HCT116 (cell line): ENCODE measurements at regions not wholly inside any gene's neighbourhood (a gene's known extent, or its start where the extent isn't known, plus 50 kb on each side); places are given as distances from the start of the nearest gene placed in this dataset.

ENCODE experiments used
- ATAC-seq: fragments of 200-7000 bp; cut with Tn5 transposase; 2 replicates; pipeline ENCODE4 v1.9.1; 2020; ENCODE audit warnings: mild to moderate bottlenecking, moderate library complexity
- BruUV-seq: library from RNA; stranded (reverse); fragments of 400-500 nt; replicated peaks from 2 replicates; lab custom pipeline; 2021; lab: Mats Ljungman, UMichigan
- CTCF ChIA-PET: fragments of 300-600 bp; sonication (Branson Sonifier 250); formaldehyde crosslinking; loops from one replicate; lab custom pipeline; 2021; ENCODE audit warnings: antibody characterized with exemption; lab: Charles Lee
- POLR2A ChIA-PET: fragments of 300-600, 350-600 bp; sonication (Branson Sonifier 250); formaldehyde crosslinking; loops from one replicate; lab custom pipeline; 2021; ENCODE audit warnings: antibody characterized with exemption; lab: Charles Lee
- RAD21 ChIA-PET, 2 experiments: fragments of 300-600 bp; sonication (Branson Sonifier 250); formaldehyde crosslinking; loops; one replicate each; lab custom pipeline; 2023; ENCODE audit warnings: low total read pairs in 2 of 2; ENCODE audit not compliant: uncharacterized antibody in 2 of 2, unreplicated experiment in 2 of 2, low non-redundant PET in 1 of 2; lab: Charles Lee
- DNase-seq: peaks from one replicate; pipeline ENCODE4 v3.0.0-alpha.2; 2010; ENCODE audit warnings: low read depth, low spot score
- H2AFZ ChIP-seq: fragments of 200-600 bp; shearing (Covaris generic), sonication (generic); 2 replicates; pipeline ENCODE4 v1.6.1; 2017; ENCODE audit warnings: low read depth, mixed run types, mixed read lengths, antibody characterized with exemption, low read length; ENCODE audit not compliant: poor library complexity, severe bottlenecking
- H3K27ac ChIP-seq: 2 replicates; pipeline ENCODE4 v1.5.1; 2012; ENCODE audit warnings: low read depth, low read length
- H3K27me3 ChIP-seq: fragments of 200-600 bp; sonication (generic); 2 replicates; pipeline ENCODE4 v1.6.1; 2016; ENCODE audit warnings: mixed run types, low read length, mixed read lengths; ENCODE audit not compliant: insufficient read depth
- H3K36me3 ChIP-seq, 2 experiments: fragments of 200-500 bp in 1 of 2; fragments of 200-600 bp in 1 of 2; sonication (Bioruptor generic) in 1 of 2; sonication (generic) in 1 of 2; 2 replicates each; pipeline versions ENCODE4 v1.5.1 to v1.6.1; 2014 to 2016; ENCODE audit warnings: low read length in 2 of 2, inconsistent platforms in 1 of 2, mixed read lengths in 1 of 2, mixed run types in 1 of 2; ENCODE audit not compliant: insufficient read depth in 2 of 2, control insufficient read depth in 1 of 2
- H3K4me1 ChIP-seq, 2 experiments: fragments of 200-600 bp in 1 of 2; sonication (generic) in 1 of 2; 2 replicates each; pipeline versions ENCODE4 v1.5.1 to v1.6.1; 2012 to 2017; ENCODE audit warnings: low read length in 2 of 2, inconsistent platforms in 1 of 2, mild to moderate bottlenecking in 1 of 2, mixed read lengths in 1 of 2, mixed run types in 1 of 2, moderate library complexity in 1 of 2; ENCODE audit not compliant: insufficient read depth in 2 of 2, control insufficient read depth in 1 of 2
- H3K4me2 ChIP-seq: fragments of 200-600 bp; sonication (generic); 2 replicates; pipeline ENCODE4 v1.6.1; 2017; ENCODE audit warnings: mixed run types, low read length, mixed read lengths
- H3K4me3 ChIP-seq, 2 experiments: fragments of 200-600 bp in 1 of 2; sonication (generic) in 1 of 2; replicated peaks in 1 of 2; 2 replicates each; pipeline ENCODE4 v1.5.1; 2011 to 2016; ENCODE audit warnings: low read length in 2 of 2, control low read depth in 1 of 2, low read depth in 1 of 2, mild to moderate bottlenecking in 1 of 2, mixed read lengths in 1 of 2, mixed run types in 1 of 2
- H3K79me2 ChIP-seq: fragments of 200-600 bp; sonication (generic); 2 replicates; pipeline ENCODE4 v1.6.1; 2017; ENCODE audit warnings: mild to moderate bottlenecking, mixed run types, low read length, moderate library complexity, mixed read lengths; ENCODE audit not compliant: insufficient read depth
- H3K9ac ChIP-seq: fragments of 200-600 bp; sonication (generic); 2 replicates; pipeline ENCODE4 v1.6.1; 2016; ENCODE audit warnings: low read length, mixed read lengths
- H3K9me2 ChIP-seq: fragments of 200-600 bp; sonication (generic), shearing (Covaris generic); 2 replicates; pipeline ENCODE4 v1.6.1; 2017; ENCODE audit warnings: mixed run types, mild to moderate bottlenecking, moderate library complexity; ENCODE audit not compliant: insufficient read depth
- H3K9me3 ChIP-seq, 2 experiments: fragments of 200-500 bp in 1 of 2; fragments of 200-600 bp in 1 of 2; sonication (Bioruptor generic) in 1 of 2; sonication (generic) in 1 of 2; 2 replicates each; pipeline ENCODE4 v1.6.1; 2014 to 2017; ENCODE audit warnings: low read length in 2 of 2, mixed read lengths in 2 of 2, inconsistent platforms in 1 of 2, low read depth in 1 of 2, mild to moderate bottlenecking in 1 of 2, mixed run types in 1 of 2, moderate library complexity in 1 of 2; ENCODE audit not compliant: control insufficient read depth in 1 of 2, insufficient read depth in 1 of 2
- H4K20me1 ChIP-seq: fragments of 200-600 bp; sonication (generic), shearing (Covaris generic); 2 replicates; pipeline ENCODE4 v1.6.1; 2017; ENCODE audit warnings: mixed run types, mild to moderate bottlenecking, moderate library complexity; ENCODE audit not compliant: insufficient read depth
- CEBPB ChIP-seq: IDR thresholded peaks from 2 replicates; pipeline ENCODE4 v1.6.1; 2012; ENCODE audit warnings: low read depth
- EGR1 ChIP-seq: IDR thresholded peaks from 2 replicates; pipeline ENCODE4 v1.6.1; 2012; ENCODE audit warnings: low read depth
- EZH2phosphoT487 ChIP-seq: fragments of 200-600 bp; IDR thresholded peaks from 2 replicates; pipeline ENCODE4 v1.6.1; 2018; ENCODE audit warnings: antibody characterized with exemption, borderline replicate concordance
- FOSL1 ChIP-seq: IDR thresholded peaks from 2 replicates; pipeline ENCODE4 v1.6.1; 2012; ENCODE audit warnings: low read depth
- SIN3A ChIP-seq: IDR thresholded peaks from 2 replicates; pipeline ENCODE4 v1.6.1; 2012; ENCODE audit warnings: low read depth
- SP1 ChIP-seq: IDR thresholded peaks from 2 replicates; pipeline ENCODE4 v1.6.1; 2012; ENCODE audit warnings: low read depth
- SRF ChIP-seq: IDR thresholded peaks from 2 replicates; pipeline ENCODE4 v1.6.1; 2012; ENCODE audit warnings: low read depth
- ZFX ChIP-seq: fragments of 450-650 bp; IDR thresholded peaks from 2 replicates; pipeline ENCODE4 v1.6.1; 2017
- intact Hi-C: fragments of 100-400 bp; cut with micrococcal nuclease; formaldehyde crosslinking; loops from 2 replicates; pipeline ENCODE4 v1.10.0; 2022
- TF ChIP-seq, protein P1 (sequence below): IDR thresholded peaks from 2 replicates; pipeline ENCODE4 v1.6.1; 2012; ENCODE audit warnings: low read depth
- TF ChIP-seq, protein P2 (sequence below): IDR thresholded peaks from 2 replicates; pipeline ENCODE4 v1.6.1; 2012

DNA sequence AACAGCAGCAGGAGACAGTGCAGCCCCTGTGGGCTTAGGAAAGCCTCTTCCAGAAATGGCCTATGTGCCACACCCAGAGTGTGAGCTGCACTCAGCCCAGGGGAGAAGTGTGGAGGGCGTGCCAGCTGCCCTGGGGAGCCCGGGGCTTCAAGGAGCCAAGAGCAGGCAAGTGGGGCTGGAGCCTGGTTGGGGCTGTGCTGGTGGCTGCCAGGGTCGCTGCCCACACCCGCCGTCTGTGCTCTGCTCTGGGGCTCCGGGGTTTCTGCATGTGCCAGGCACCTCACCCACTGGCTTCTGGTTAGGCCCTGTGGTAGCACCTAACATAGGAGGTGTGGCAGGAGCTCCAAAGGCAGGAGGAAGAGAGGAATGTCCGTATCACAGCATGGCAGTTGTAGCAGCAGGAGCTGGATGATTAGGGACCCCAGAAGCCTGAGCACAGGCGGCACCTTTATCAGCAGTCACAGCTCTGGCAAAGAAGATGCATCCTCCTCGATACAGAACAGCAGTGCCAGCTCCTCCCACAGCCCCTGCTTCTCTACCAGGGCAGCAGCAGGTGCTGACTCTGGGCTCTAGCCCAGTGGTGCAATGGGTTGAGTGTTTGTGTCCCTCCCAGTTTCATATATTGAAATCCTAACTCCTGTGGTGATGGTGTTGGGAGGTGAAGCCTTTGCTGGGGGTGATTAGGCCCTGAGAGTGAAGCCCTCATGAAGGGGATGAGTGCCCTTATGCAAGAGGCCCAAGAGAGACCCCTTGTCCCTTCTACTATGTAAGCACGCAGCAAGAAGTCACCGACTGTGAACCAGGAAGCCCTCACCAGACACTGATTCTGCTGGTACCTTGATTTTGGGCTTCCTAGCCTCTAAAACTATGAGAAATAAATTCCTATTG, 70.0 kb upstream of the KLF13 start (continued):
- TF ChIP-seq, protein P1, sequence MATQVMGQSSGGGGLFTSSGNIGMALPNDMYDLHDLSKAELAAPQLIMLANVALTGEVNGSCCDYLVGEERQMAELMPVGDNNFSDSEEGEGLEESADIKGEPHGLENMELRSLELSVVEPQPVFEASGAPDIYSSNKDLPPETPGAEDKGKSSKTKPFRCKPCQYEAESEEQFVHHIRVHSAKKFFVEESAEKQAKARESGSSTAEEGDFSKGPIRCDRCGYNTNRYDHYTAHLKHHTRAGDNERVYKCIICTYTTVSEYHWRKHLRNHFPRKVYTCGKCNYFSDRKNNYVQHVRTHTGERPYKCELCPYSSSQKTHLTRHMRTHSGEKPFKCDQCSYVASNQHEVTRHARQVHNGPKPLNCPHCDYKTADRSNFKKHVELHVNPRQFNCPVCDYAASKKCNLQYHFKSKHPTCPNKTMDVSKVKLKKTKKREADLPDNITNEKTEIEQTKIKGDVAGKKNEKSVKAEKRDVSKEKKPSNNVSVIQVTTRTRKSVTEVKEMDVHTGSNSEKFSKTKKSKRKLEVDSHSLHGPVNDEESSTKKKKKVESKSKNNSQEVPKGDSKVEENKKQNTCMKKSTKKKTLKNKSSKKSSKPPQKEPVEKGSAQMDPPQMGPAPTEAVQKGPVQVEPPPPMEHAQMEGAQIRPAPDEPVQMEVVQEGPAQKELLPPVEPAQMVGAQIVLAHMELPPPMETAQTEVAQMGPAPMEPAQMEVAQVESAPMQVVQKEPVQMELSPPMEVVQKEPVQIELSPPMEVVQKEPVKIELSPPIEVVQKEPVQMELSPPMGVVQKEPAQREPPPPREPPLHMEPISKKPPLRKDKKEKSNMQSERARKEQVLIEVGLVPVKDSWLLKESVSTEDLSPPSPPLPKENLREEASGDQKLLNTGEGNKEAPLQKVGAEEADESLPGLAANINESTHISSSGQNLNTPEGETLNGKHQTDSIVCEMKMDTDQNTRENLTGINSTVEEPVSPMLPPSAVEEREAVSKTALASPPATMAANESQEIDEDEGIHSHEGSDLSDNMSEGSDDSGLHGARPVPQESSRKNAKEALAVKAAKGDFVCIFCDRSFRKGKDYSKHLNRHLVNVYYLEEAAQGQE: no peak

DNA sequence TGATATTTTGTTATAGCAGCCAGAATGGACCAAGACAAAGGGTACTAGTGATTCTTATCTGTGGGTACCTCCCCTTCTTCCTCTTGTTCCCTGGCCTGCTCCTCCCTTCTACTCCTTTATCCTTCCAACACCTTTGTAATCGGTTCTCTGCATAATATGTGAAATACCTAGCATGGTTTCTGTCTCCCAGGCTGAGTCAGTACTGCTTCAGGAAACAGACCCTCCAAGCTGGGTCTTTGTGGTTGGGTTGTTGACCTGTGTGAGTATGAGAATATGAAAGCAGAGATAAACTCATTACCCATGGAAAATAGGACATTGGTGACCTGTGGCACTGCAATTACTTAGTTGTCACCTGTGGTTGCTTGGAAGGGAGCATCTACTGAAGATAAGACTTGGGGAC, 69.3 kb upstream of the KLF13 start:
- Histone ChIP-seq H3K4me1 (no peaks in the 10 kb centered on the region), H3K79me2 (no peaks in the 10 kb centered on the region), H3K27me3 (no peaks in the 10 kb centered on the region; the same call in 1 of the 2 replicates), H3K9me2 (no peaks in the 10 kb centered on the region), H3K9ac (no peak overlapping the region), H3K4me2 (no peak overlapping the region), H3K4me3 (no peak overlapping the region), H3K27ac (no peak overlapping the region), H4K20me1 (no peaks in the 10 kb centered on the region), H3K36me3 (no peaks in the 10 kb centered on the region), H2AFZ (no peak overlapping the region), H3K9me3 (no peaks in the 10 kb centered on the region)
- CTCF ChIA-PET: no interaction called here
- POLR2A ChIA-PET: no interaction called here
- RAD21 ChIA-PET: no interaction called here
- no peak for DNase-seq
- ATAC-seq: no peak
- intact Hi-C loops: no loop called here
- no peak for TF ChIP-seq ZFX
- TF ChIP-seq FOSL1: no peak
- TF ChIP-seq CEBPB: no peak
- no peak for TF ChIP-seq SP1
- no peak for TF ChIP-seq EGR1
- no peak for TF ChIP-seq SIN3A
- TF ChIP-seq SRF: no peak
- no peak for TF ChIP-seq EZH2phosphoT487
- TF ChIP-seq, protein P2, sequence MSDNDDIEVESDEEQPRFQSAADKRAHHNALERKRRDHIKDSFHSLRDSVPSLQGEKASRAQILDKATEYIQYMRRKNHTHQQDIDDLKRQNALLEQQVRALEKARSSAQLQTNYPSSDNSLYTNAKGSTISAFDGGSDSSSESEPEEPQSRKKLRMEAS: no peak
- BruUV-seq: no TSS peak
